NCI-H2107 treated with DMSO at 0.1 percent for 48 hours (cell line): ENCODE measurements at regions not wholly inside any gene's neighbourhood (a gene's known extent, or its start where the extent isn't known, plus 50 kb on each side); places are given as distances from the start of the nearest gene placed in this dataset.

Experiments
- DNase-seq: peaks from one replicate; lab custom pipeline; 2025; ENCODE audit not compliant: unreplicated experiment; lab: John Stamatoyannopoulos, UW

- DNase-seq, result no peak
Measured at GRCh38 chr9:126218359-126219125, 108.1 kb upstream of the MVB12B start.

- no peak for DNase-seq
Measured at GRCh38 chr9:126219166-126219565, 107.5 kb upstream of the MVB12B start.

GRCh38 chr9:126219648-126220063 is 107.0 kb upstream of the MVB12B start:
- no peak for DNase-seq

GRCh38 chr9:126221480-126221879 is 105.1 kb upstream of the MVB12B start:
- DNase-seq, result no peak

- no peak for DNase-seq
Measured at GRCh38 chr9:126222363-126222834, 104.2 kb upstream of the MVB12B start.

- DNase-seq, result no peak
Measured at GRCh38 chr9:126222835-126223431, 103.7 kb upstream of the MVB12B start.

GRCh38 chr9:126223798-126224531 is 102.7 kb upstream of the MVB12B start:
- no peak for DNase-seq

GRCh38 chr9:126225611-126226609 is 100.7 kb upstream of the MVB12B start:
- no peak for DNase-seq

- DNase-seq, result no peak
Measured at GRCh38 chr9:126226991-126227936, 99.4 kb upstream of the MVB12B start.

GRCh38 chr9:126228111-126228780 is 98.4 kb upstream of the MVB12B start:
- DNase-seq, result no peak

GRCh38 chr9:126228781-126229444 is 97.7 kb upstream of the MVB12B start:
- DNase-seq, result peak; percentile 7

GRCh38 chr9:126229501-126229900 is 97.1 kb upstream of the MVB12B start:
- no peak for DNase-seq

- DNase-seq, result no peak
Measured at GRCh38 chr9:126230692-126231091, 95.9 kb upstream of the MVB12B start.

GRCh38 chr9:126232461-126232860 is 94.2 kb upstream of the MVB12B start:
- no peak for DNase-seq

GRCh38 chr9:126233175-126233574 is 93.5 kb upstream of the MVB12B start:
- DNase-seq, result no peak

GRCh38 chr9:126233913-126234525 is 92.6 kb upstream of the MVB12B start:
- DNase-seq, result no peak

GRCh38 chr9:126234681-126235335 is 91.8 kb upstream of the MVB12B start:
- no peak for DNase-seq
